ENCODE measurements at regions not wholly inside any gene's neighbourhood (a gene's known extent, or its start where the extent isn't known, plus 50 kb on each side); places are given as distances from the start of the nearest gene placed in this dataset.
"Not testable (repeated sequence)": the region's sequence is repeated elsewhere in the genome, so short reads cannot be mapped to it uniquely, and the experiment has no call there.

DNA sequence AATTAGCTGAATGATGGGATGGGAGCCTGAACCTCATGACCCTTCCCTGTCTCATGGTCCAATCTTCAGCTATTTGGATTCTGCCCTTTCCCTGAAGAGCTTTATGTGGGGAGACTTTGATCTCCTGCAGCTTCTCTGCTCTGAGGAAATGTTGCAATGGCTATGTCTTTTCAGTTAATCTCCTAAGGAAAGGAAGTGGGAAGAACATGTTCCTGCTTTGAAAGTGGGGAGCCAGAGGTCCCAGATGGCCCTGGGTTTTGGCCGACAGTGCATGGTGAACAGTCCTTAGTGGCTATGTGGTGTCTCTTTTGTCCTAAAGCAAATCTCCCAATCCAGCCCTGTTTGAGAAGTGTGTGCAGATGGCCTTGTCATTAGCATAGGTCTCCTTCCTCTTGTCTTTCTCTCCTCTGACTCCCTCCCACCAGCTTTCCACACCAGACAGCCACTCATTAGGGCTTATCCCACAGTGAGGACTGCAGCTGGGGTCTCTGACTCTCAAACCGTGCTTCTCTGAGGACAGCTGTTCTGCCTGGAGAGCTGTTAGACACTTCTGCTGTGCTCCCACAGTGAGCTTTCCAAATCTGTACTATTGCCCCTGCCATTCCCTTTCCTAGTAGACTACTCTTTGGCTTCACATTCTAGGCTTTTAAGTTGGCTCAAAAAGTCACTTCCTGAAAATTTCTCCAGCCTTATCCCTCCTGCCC lies 365.8 kb upstream of the UMPS start:
- DNase-seq (ENCODE audit: low read depth) = no peak

- DNase-seq (ENCODE audit: low read depth) = not testable (repeated sequence)
Measured at GRCh38 chr3:124366655-124367054, 363.6 kb upstream of the UMPS start.

GRCh38 chr3:124372775-124373174 lies 357.5 kb upstream of the UMPS start:
- DNase-seq (ENCODE audit: low read depth) = no peak

DNA sequence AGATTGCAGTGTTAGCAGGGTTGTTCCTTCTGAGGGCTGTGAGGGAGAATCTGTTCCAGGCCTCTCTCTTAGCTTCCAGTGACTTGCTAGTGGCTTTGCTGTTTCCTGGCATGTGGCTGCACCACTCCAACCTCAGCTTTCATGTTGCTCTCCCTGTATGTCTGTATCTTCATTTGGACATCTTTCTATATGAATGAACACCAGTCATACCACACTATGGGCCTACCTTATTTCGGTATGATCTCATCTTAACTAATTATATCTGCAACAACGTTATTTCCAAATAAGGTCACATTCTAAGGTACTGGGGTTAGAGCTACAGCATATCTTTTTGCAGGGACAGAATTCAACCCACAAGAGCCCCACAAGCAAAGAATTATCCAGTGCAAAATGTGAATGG lies 356.7 kb upstream of the UMPS start:
- DNase-seq (ENCODE audit: low read depth) = no peak

GRCh38 chr3:124374583-124374982 lies 355.7 kb upstream of the UMPS start:
- no peak for DNase-seq (ENCODE audit: low read depth)

GRCh38 chr3:124381575-124382333 lies 348.5 kb upstream of the UMPS start:
- DNase-seq (ENCODE audit: low read depth) = no peak

- DNase-seq (ENCODE audit: low read depth) = no peak
Measured at GRCh38 chr3:124383051-124383450, 347.2 kb upstream of the UMPS start.

- DNase-seq (ENCODE audit: low read depth) = no peak
Measured at GRCh38 chr3:124383846-124384466, 346.3 kb upstream of the UMPS start.

- no peak for DNase-seq (ENCODE audit: low read depth)
Measured at GRCh38 chr3:124384527-124384926, 345.7 kb upstream of the UMPS start.

GRCh38 chr3:124385996-124386395 lies 344.3 kb upstream of the UMPS start:
- DNase-seq (ENCODE audit: low read depth) = no peak

DNA sequence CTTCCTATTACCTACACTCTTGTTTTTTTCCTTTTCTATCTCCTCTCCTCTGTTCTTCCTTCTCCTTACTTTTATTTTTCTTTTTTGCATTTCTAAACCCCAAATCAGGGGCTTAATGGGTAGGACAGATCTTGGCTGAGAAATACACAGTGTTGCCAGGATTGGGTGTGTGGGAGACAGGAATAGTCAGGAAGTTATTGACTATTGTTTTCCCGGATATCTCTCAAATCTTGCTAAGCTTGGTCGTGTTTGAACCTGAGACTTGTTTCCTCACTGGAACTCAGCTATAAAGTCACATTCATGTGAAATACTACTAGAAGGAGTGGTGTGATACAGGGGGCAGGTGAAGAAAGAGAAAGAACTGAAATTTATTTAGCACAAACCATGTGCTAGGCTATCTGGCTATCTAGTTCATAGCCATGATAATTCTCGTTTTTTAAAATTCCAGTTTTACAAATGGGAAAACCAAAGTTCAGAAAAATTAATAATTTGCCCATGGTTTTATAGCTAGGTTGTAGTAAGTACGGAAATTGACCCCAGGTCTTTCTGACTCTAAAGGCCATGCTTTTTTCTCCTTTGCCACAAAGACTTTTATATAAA lies 343.2 kb upstream of the UMPS start:
- no peak for DNase-seq (ENCODE audit: low read depth)

- no peak for DNase-seq (ENCODE audit: low read depth)
Measured at GRCh38 chr3:124391774-124392173, 338.5 kb upstream of the UMPS start.

DNA sequence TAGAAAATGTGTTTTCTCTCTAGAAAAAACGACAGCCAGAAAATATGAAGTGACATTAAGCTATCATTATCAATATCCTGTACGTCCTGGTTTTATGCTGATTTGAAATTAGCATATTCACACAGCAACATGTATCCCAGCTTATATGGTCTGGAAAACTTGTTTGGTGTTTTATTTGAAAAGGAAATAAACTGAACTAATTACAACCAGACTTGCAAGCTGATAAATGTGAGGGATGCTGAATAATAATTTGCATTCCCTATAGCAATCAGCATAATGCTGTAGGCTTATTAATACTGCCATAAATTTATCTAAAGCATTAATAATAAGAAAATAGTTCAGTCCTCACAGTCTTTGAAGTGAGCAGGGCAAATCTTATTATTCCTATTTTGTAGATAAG lies 336.9 kb upstream of the UMPS start:
- no peak for DNase-seq (ENCODE audit: low read depth)

DNA sequence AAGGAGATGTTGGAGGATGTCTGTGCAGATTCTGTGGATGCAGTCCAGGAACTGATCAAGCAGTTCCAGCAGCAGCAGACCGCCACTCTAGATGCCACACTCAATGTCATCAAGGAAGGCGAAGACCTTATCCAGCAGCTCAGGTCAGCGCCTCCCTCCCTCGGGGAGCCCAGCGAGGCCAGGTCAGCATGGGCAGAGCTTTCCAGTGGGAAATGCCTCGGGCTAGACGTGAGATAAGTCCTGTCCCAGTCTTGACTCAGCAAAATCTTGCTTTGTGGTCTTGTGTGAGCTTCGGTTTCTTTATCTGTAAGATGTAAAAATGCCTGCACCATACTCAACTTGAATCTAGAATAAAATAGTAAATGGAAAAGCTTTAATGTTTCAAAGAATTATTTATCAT lies 335.1 kb upstream of the UMPS start:
- DNase-seq (ENCODE audit: low read depth) = peak; percentile 3

DNA sequence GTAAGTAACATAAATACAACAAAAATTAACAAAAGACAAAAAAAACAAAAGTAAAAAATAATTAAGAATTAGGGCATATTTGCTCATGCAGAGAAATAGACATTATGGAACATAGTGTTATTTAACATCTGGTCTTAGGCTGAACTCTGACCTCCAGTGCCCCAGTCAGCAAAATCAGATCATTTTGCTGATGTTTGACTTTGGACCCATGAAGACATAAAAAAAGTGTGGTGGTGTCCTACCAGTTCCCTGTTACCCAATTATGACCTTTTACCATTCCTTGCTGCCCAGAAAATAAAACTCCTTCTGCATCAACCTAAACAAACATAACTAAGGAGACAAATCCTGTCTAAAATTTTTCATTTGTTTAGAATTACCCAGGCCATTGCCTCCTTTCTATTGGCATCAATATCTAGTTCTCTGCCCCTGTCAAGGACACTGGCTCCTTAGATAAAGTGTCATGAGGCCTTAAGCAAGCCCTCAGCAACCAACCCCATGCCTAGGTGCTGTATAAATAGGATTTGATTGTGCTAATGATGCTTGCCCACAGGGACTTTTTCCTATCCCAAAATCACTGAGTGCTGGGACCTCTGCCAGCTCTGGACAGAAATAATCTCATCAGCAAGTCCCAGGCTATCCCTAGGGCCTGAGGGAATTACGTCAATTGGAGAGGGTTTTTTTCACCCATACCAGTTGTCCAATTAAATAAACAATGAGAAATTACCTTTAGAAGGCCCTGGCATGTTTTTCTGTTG lies 334.5 kb upstream of the UMPS start:
- DNase-seq (ENCODE audit: low read depth) = no peak

- no peak for DNase-seq (ENCODE audit: low read depth)
Measured at GRCh38 chr3:124396339-124396950, 333.8 kb upstream of the UMPS start.

DNA sequence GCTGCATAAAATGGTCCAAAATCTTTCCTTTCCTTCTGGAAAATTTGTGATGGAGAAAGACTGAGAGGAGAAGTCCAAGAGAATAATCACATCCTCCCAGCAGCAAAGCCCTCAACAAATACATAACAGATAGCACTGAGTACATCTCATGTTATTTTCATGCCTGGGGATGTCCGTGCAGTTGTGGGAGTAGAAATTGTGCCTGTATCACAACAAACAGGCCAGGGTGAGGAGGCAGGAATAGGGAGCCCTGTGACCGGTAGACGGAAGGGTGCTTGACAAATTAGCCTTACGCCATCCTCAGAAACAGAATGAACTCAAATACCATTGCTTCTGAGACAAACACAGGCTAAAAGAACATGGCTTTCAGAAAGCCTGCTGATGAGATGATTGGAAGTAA lies 333.2 kb upstream of the UMPS start:
- DNase-seq (ENCODE audit: low read depth) = no peak

DNA sequence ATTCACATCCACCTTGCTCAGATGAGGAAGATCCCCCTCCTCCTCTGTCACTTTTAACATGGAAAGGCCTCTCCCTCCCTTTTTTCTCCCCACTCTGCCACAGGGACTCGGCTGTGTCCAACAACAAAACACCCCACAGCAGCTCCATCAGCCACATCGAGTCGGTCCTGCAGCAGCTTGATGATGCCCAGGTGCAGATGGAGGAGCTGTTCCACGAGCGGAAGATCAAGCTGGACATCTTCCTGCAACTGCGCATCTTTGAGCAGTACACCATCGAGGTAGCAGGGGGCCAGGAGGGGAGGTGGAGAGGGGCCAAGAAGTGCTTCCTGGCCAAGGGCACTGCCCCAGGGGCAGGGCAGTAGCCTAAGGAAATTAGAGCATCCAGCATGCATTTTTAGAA lies 331.7 kb upstream of the UMPS start:
- no peak for DNase-seq (ENCODE audit: low read depth)

DNA sequence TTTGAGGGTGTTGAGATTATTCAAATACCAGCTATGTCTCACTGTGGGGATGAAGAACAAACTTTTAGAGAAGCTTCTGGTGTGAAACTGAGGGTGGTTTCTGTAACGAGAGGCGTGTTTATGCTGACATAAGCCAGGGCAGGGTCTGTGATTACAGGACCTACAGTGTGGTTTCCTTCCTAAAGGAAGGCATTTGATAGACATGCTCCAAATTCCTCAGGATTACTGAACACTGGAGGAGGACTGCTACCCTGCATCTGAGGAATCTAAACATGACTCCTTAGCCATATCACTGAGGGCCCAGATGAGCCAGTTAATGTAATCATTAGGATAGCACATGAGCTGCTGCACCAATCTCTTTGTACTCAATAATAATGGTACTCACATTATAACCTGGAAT lies 328.4 kb upstream of the UMPS start:
- DNase-seq (ENCODE audit: low read depth) = no peak

GRCh38 chr3:124402791-124403190 lies 327.5 kb upstream of the UMPS start:
- DNase-seq (ENCODE audit: low read depth) = no peak

DNA sequence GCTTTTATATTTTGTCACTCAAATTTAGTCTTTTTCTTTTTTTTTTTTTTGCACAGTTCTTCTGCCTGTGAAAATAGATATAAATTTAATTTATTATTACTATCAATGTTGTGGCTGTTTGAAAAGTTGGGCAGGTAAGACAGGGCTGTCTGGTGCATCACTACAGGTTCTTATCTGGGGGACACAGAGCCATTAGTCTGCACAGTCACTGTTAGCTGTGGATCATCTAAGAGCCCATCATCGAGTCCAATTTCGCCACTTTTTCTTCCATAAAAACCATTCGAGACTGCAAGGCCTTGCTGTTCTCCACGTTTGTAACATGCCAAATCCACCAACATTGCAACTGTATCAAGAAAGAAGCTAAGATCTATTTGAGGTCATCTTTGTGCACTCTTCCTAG lies 325.6 kb upstream of the UMPS start:
- DNase-seq (ENCODE audit: low read depth) = no peak

DNA sequence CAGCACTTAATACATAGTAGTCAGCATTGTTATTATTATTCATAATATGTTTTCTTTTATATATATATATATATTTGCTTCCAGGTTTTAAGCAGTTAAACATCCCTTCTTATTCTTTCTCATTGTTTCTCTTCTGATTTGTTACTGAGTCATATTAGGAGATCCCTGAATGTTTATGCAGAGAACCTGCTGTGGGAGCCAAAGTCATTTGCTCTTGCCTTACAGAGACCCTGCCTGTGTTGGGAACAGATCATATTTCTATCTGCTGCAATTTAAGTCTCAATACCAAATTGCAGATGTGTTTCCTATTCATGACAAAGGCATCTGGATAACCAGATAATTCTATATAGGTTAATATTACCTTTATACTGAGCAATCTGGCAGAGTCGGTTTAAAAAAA lies 323.0 kb upstream of the UMPS start:
- peak; percentile 9 for DNase-seq (ENCODE audit: low read depth)
